A673 (cell line): ENCODE measurements at regions not wholly inside any gene's neighbourhood (a gene's known extent, or its start where the extent isn't known, plus 50 kb on each side); places are given as distances from the start of the nearest gene placed in this dataset.

ENCODE experiments used
- EZH2 ChIP-seq: fragments of 200-600 bp; sonication (generic); IDR thresholded peaks from 2 replicates; pipeline ENCODE4 v1.6.1; 2017; ENCODE audit warnings: borderline replicate concordance, low read depth, mild to moderate bottlenecking, mixed read lengths, antibody characterized with exemption, low read length; ENCODE audit not compliant: poor library complexity, severe bottlenecking
- TF ChIP-seq, protein P1 (sequence below): fragments of 300-800, 200-600 bp; sonication (generic); conservative IDR thresholded peaks from 2 replicates; pipeline ENCODE4 v1.5.1; 2017; ENCODE audit warnings: low read depth, mild to moderate bottlenecking, antibody characterized with exemption, low read length, moderate library complexity, mixed read lengths

GRCh38 chrX:40245488-40246071 lies 147.8 kb upstream of the BCOR start:
- no peak for TF ChIP-seq EZH2
- TF ChIP-seq, protein P1, sequence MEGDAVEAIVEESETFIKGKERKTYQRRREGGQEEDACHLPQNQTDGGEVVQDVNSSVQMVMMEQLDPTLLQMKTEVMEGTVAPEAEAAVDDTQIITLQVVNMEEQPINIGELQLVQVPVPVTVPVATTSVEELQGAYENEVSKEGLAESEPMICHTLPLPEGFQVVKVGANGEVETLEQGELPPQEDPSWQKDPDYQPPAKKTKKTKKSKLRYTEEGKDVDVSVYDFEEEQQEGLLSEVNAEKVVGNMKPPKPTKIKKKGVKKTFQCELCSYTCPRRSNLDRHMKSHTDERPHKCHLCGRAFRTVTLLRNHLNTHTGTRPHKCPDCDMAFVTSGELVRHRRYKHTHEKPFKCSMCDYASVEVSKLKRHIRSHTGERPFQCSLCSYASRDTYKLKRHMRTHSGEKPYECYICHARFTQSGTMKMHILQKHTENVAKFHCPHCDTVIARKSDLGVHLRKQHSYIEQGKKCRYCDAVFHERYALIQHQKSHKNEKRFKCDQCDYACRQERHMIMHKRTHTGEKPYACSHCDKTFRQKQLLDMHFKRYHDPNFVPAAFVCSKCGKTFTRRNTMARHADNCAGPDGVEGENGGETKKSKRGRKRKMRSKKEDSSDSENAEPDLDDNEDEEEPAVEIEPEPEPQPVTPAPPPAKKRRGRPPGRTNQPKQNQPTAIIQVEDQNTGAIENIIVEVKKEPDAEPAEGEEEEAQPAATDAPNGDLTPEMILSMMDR, result no peak
